ENCODE measurements at regions not wholly inside any gene's neighbourhood (a gene's known extent, or its start where the extent isn't known, plus 50 kb on each side); places are given as distances from the start of the nearest gene placed in this dataset.

DNA sequence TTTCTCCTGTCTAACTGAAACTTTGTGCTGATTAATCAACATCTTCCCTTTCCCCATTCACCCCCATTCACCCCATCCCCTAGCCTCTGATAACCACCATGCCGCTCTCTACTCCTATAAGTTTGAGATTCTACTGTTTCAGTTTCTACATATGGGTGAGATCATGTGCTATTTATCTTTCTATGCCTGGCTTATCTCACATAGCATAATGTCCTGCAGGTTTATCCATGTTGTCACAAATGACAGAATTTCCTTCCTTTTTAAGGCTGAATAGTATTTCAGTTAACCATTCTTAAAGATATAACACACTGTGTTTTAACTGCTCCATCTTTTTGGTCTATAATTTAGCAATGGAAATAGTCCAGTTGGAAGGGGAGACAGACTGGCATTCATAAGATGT, 205.1 kb downstream of the SNCAIP start:
- no peak for TF ChIP-seq CTCF (optimal IDR thresholded peaks at IDR 0.05 in 1 of 3, IDR thresholded peaks at IDR 0.05 in 1 of 3, conservative IDR thresholded peaks at IDR 0.05 in 1 of 3; ENCODE audit: extremely low read depth in 1 of 3, insufficient read depth in 2 of 3, low read length in 3 of 3)
- TF ChIP-seq EZH2 (IDR thresholded peaks at IDR 0.05; ENCODE audit: low read length): no peak
